ENCODE measurements at regions not wholly inside any gene's neighbourhood (a gene's known extent, or its start where the extent isn't known, plus 50 kb on each side); places are given as distances from the start of the nearest gene placed in this dataset.

DNA sequence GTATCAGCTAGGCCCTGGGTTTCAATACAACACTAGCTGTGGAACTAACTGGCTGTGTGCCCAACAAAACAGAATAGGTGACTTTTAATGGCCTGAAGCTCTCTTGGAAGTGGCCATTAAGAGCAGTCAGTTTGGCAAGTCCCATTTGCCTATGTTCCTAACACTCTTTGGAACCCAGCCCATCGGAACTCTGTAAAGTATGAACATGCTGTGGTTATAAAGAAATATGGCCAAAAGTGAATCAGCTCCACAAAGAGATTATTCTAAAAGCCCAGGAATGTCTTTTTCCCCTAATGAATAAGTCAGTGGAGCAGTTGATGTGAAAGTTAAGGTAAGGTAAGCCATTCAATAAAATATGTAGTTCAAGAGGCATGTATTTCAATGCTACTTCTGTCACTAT lies 223.7 kb upstream of the ADAMTS5 start:
- Histone ChIP-seq H3K4me1 (no peaks in the 10 kb centered on the region), H3K9me3 (replicated peaks) (peaks cover 13% of the 10 kb centered on the region), H3K27me3 (ENCODE audit: low read depth) (no peaks in the 10 kb centered on the region), H3K4me3 (no peak overlapping the region), H3K36me3 (no peaks in the 10 kb centered on the region), H3K27ac (replicated peaks) (no peak overlapping the region)
- intact Hi-C loops (cut with micrococcal nuclease): no loop called here
- TF ChIP-seq, protein P1, sequence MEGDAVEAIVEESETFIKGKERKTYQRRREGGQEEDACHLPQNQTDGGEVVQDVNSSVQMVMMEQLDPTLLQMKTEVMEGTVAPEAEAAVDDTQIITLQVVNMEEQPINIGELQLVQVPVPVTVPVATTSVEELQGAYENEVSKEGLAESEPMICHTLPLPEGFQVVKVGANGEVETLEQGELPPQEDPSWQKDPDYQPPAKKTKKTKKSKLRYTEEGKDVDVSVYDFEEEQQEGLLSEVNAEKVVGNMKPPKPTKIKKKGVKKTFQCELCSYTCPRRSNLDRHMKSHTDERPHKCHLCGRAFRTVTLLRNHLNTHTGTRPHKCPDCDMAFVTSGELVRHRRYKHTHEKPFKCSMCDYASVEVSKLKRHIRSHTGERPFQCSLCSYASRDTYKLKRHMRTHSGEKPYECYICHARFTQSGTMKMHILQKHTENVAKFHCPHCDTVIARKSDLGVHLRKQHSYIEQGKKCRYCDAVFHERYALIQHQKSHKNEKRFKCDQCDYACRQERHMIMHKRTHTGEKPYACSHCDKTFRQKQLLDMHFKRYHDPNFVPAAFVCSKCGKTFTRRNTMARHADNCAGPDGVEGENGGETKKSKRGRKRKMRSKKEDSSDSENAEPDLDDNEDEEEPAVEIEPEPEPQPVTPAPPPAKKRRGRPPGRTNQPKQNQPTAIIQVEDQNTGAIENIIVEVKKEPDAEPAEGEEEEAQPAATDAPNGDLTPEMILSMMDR (IDR thresholded peaks at IDR 0.05; ENCODE audit: borderline replicate concordance): no peak
- no peak for DNase-seq

DNA sequence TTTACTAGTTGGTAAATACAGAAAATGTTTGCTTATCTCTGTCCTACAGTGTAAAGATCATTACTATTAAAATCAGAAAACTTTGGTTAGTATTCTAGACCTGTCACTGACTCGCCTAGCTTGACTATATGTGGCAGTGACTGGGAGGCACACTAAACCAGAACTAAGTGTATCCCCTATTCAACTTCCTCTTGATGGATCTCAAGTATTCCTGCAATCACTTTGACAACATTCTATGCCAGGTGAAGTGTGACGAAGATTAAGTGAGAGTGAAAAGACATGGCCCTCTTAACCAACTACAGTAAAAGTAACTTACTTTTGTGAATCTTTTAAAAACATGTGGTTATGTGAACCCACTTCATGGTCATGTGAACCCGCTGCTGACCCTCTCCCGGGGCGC lies 223.0 kb upstream of the ADAMTS5 start:
- Histone ChIP-seq H3K4me3 (no peak overlapping the region), H3K4me1 (no peaks in the 10 kb centered on the region), H3K36me3 (no peaks in the 10 kb centered on the region), H3K9me3 (replicated peaks) (peaks cover 6% of the 10 kb centered on the region), H3K27ac (replicated peaks) (no peak overlapping the region), H3K27me3 (ENCODE audit: low read depth) (no peaks in the 10 kb centered on the region)
- DNase-seq: no peak
- intact Hi-C loops (cut with micrococcal nuclease): no loop called here
- TF ChIP-seq, protein P1 (IDR thresholded peaks at IDR 0.05; ENCODE audit: borderline replicate concordance): no peak

- no peak overlapping the region for H3K4me3 ChIP-seq
- no peaks in the 10 kb centered on the region for H3K27me3 ChIP-seq (ENCODE audit: low read depth)
- H3K36me3 ChIP-seq: no peaks in the 10 kb centered on the region
- TF ChIP-seq, protein P1 (IDR thresholded peaks at IDR 0.05; ENCODE audit: borderline replicate concordance): no peak
- DNase-seq: no peak
- intact Hi-C loops (cut with micrococcal nuclease): no loop called here
- peaks cover 4% of the 10 kb centered on the region for H3K4me1 ChIP-seq
- H3K9me3 ChIP-seq (replicated peaks): no peaks in the 10 kb centered on the region
- H3K27ac ChIP-seq (replicated peaks): peak overlapping the region; percentile 64
These were observed 206.2 kb upstream of the ADAMTS5 start for GRCh38 chr21:27173053-27173452.

- H3K4me3 ChIP-seq: no peak overlapping the region
- peak overlapping the region; percentile 64 for H3K27ac ChIP-seq (replicated peaks)
- no peaks in the 10 kb centered on the region for H3K9me3 ChIP-seq (replicated peaks)
- H3K36me3 ChIP-seq: no peaks in the 10 kb centered on the region
- H3K27me3 ChIP-seq (ENCODE audit: low read depth): no peaks in the 10 kb centered on the region
- TF ChIP-seq, protein P1 (IDR thresholded peaks at IDR 0.05; ENCODE audit: borderline replicate concordance): no peak
- intact Hi-C loops (cut with micrococcal nuclease): no loop called here
- no peak for DNase-seq
- H3K4me1 ChIP-seq: peaks cover 4% of the 10 kb centered on the region
These were observed 204.8 kb upstream of the ADAMTS5 start for GRCh38 chr21:27171707-27172106.

GRCh38 chr21:27168084-27168483 lies 201.2 kb upstream of the ADAMTS5 start:
- TF ChIP-seq, protein P1 (IDR thresholded peaks at IDR 0.05; ENCODE audit: borderline replicate concordance): no peak
- no peak for DNase-seq
- no peaks in the 10 kb centered on the region for H3K36me3 ChIP-seq
- no peaks in the 10 kb centered on the region for H3K9me3 ChIP-seq (replicated peaks)
- intact Hi-C loops (cut with micrococcal nuclease): no loop called here
- no peaks in the 10 kb centered on the region for H3K27me3 ChIP-seq (ENCODE audit: low read depth)
- no peak overlapping the region for H3K4me3 ChIP-seq
- H3K27ac ChIP-seq (replicated peaks): no peak overlapping the region
- H3K4me1 ChIP-seq: peaks cover 4% of the 10 kb centered on the region

All from left ventricle myocardium inferior (tissue), 1 donor.